Activated naive CD4-positive, alpha-beta T cell treated with anti-CD3 and anti-CD28 coated beads, Interleukin-2, amount 50 U/mL, for 72 hours (primary cell): ENCODE measurements at regions not wholly inside any gene's neighbourhood (a gene's known extent, or its start where the extent isn't known, plus 50 kb on each side); places are given as distances from the start of the nearest gene placed in this dataset.
"Not testable (repeated sequence)": the region's sequence is repeated elsewhere in the genome, so short reads cannot be mapped to it uniquely, and the experiment has no call there.

Source experiments
- ATAC-seq, 2 donors: fragments of 150-1000 bp; cut with Tn5 transposase; 2 replicates each; pipeline ENCODE4 v1.10.0; 2021; ENCODE audit warnings: mild to moderate bottlenecking in 2 of 2, moderate library complexity in 2 of 2
- DNase-seq, 2 donors: peaks; one replicate each; pipeline ENCODE4 v3.0.0; 2021 to 2022; ENCODE audit warnings: low spot score in 2 of 2
- H3K27ac Mint-ChIP-seq, 2 donors: one replicate each; pipeline ENCODE4 v1.8.0; 2022; ENCODE audit warnings: mild to moderate bottlenecking in 2 of 2, mixed read lengths in 2 of 2
- H3K36me3 Mint-ChIP-seq, 2 donors: one replicate each; pipeline ENCODE4 v1.8.0; 2022; ENCODE audit warnings: mixed read lengths in 2 of 2
- H3K9me3 Mint-ChIP-seq, 2 donors: one replicate each; pipeline ENCODE4 v1.8.0; 2022; ENCODE audit warnings: mixed read lengths in 2 of 2

DNA sequence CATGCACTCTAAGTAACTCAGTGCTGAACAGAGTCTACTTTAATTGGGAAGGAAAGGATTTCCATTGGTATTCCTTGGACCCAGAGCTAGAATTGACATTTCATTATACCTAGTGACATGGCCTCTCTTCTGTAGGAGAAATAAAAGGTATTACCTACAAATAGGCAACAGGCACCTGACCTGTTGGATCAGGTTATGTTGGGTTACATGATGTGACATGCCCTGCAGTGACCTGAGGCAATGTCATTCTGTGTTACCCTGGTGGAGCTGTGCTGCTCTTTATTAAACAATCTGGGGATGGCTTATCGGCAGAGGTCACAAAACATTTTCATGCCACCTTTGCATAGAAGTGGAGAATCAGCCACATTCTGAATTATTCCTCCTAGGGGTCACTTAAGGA is 427.7 kb downstream of the MDFIC start:
- ATAC-seq (no peak), DNase-seq (no peak)
- no peaks in the 10 kb centered on the region for H3K36me3 Mint-ChIP-seq
- no peaks in the 10 kb centered on the region for H3K9me3 Mint-ChIP-seq
- no peak overlapping the region for H3K27ac Mint-ChIP-seq

DNA sequence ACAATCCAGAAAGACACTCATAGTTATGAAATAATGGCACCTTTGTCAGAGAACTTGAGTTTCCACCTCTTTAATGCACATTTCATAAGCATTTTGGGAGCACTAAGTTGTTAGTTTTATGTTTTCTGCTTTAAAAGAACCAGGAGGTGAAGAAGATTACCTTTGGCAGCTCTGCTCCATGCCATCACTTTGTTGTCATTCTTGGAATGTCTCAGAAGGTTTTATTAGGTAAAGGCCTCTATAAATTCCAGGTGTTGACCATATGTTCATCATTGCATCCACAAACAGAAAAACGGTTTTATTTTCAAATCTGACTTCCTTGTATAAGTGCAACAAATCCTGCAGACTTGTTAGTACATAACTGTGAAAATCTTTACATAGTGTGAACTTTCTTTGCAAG is 424.8 kb downstream of the MDFIC start:
- Mint-ChIP-seq H3K27ac (no peak overlapping the region), H3K36me3 (no peaks in the 10 kb centered on the region), H3K9me3 (no peaks in the 10 kb centered on the region)
- DNase-seq (no peak), ATAC-seq (no peak)

DNA sequence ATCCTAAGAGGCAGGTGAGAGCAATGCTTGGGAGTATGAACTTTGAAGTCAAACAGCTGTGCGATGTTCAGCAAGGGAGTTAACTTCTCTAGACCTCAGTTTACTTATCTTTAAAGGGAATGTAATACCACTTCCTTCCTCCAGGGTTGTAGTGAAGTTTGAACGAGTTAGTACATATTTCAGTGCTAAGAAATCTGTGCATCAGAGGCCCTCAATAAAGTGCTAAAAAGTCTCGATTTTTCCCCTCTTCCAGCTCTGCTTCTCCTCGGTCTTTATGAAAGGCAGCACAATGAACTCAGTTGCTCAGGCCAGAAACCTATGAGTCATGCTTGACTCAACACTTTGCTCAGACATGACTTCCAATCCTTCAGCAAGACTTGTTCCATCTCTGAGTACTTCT is 418.9 kb downstream of the MDFIC start:
- DNase-seq (no peak), ATAC-seq (peak; percentile 16 to 48)
- no peaks in the 10 kb centered on the region for H3K9me3 Mint-ChIP-seq
- no peak overlapping the region for H3K27ac Mint-ChIP-seq
- H3K36me3 Mint-ChIP-seq = no peaks in the 10 kb centered on the region

DNA sequence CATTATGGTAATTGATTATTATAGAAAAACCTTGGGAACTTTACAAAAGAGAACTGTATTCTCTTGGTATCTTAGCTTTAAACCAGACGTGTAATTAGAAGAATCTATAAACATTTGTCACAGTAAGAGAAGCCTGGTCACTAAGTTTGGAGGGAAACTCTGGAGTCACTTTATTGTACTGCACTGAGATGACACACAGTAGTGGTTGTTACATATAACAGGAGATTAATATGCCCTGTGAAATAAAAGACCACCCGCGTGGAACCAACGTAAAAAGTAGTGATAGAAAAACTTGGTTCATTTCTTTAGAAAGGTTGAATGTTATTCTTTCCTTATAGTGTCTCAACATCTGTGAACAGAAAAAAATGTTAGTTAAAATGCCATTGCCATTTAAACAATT is 416.1 kb downstream of the MDFIC start:
- no peak overlapping the region for H3K27ac Mint-ChIP-seq
- DNase-seq = no peak
- H3K36me3 Mint-ChIP-seq = no peaks in the 10 kb centered on the region
- no peaks in the 10 kb centered on the region for H3K9me3 Mint-ChIP-seq
- no peak for ATAC-seq

DNA sequence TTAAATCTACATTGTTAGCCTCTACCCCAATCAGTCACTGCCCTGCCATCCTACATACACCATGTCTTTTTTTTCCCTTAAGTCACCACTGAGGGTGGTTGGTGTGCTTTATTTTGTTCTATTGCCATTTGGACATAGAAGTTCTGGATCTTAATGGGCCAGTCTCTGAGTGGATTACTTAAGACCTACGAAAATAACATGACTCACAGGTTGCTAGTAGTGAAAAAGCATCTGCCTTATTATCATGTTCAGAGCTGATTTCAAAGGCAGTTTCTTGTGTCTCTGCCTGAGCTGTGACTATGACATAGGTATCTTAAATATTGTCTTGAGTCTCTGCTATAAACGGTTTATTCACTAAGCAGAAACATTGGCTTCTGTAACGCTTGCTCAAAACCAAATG is 410.8 kb downstream of the MDFIC start:
- H3K9me3 Mint-ChIP-seq = no peaks in the 10 kb centered on the region
- DNase-seq = no peak
- no peak overlapping the region for H3K27ac Mint-ChIP-seq
- no peak for ATAC-seq
- H3K36me3 Mint-ChIP-seq = no peaks in the 10 kb centered on the region

DNA sequence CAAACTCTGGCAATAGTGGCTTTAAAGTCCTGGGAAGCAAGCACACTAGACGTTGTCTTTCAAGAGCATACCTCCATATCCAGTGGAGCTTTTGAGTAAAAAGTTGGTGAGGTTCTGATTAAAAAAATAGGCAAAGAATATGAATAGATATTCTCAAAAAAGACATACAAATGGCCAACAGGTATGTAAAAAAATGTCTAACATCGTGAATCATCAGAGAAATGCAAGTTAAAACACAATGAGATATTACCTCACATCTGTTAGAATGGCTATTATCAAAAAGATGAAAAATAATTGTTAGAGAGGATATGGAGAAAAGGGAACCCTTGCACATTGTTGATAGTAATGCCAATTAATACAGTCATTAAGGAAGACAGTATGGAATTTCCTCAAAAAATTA is 407.1 kb downstream of the MDFIC start:
- DNase-seq (no peak), ATAC-seq (no peak)
- no peak overlapping the region for H3K27ac Mint-ChIP-seq
- no peaks in the 10 kb centered on the region for H3K9me3 Mint-ChIP-seq
- H3K36me3 Mint-ChIP-seq = no peaks in the 10 kb centered on the region

DNA sequence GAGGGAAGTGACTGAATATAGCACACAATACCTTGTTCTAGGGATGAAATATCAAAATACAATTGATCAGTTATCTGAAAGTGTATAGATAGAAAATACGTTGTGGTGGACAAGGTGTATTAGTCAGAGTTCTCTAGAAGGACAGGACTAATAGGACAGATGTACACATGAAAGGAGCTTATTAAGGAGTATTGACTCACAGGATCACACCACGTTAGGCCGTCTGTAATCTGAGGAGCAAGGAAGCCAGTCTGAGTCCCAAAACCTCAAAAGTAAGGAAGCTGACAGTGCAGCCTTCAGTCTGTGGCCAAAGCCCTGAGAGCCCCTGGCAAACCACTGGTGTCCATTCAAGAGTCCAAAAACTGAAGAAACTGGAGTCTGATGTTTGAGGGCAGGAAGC is 406.1 kb downstream of the MDFIC start:
- DNase-seq (no peak), ATAC-seq (no peak)
- no peaks in the 10 kb centered on the region for H3K36me3 Mint-ChIP-seq
- no peaks in the 10 kb centered on the region for H3K9me3 Mint-ChIP-seq
- no peak overlapping the region for H3K27ac Mint-ChIP-seq

DNA sequence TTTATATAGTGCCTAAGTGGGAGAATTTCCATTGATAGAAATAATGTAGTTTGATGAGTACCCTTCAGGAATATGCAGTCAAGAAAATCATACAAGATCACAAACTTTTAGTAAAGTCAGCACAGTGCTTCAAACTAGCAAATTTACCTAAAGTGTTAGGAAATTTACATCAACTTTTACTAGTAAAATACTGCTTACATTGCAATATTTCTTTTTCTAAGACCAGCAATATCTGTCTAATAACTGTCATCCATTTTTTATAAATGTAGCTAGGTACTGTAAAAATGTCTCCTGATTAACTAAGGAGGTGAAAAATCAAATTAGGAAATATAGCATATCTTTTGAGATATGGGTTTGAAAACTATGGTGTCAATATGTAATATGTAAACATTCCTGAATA is 405.4 kb downstream of the MDFIC start:
- Mint-ChIP-seq H3K36me3 (no peaks in the 10 kb centered on the region), H3K9me3 (no peaks in the 10 kb centered on the region)

DNA sequence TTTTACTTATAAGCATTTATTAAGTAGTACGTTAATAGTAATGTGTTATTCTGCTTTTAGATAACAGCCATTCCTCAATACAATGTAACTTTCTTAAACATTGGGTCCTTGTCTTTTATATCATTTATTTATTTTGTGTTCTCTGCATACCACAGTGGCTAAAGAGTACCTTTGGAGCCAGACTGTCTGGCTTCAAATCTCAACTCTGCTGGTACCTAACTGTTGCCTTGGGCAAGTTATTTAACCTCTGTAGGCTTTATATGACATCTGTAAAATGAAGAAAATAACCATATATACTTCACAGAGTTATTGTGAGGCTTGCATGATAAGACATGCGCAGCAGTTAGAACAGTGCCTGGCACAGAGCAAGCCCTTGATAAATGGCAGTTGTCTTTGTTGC is 397.6 kb downstream of the MDFIC start:
- Mint-ChIP-seq H3K36me3 (no peaks in the 10 kb centered on the region), H3K27ac (no peak overlapping the region), H3K9me3 (no peaks in the 10 kb centered on the region)
- ATAC-seq (no peak), DNase-seq (no peak)

More for the DNA sequence above, 405.4 kb downstream of the MDFIC start:
- DNase-seq (no peak), ATAC-seq (no peak)
- no peak overlapping the region for H3K27ac Mint-ChIP-seq

DNA sequence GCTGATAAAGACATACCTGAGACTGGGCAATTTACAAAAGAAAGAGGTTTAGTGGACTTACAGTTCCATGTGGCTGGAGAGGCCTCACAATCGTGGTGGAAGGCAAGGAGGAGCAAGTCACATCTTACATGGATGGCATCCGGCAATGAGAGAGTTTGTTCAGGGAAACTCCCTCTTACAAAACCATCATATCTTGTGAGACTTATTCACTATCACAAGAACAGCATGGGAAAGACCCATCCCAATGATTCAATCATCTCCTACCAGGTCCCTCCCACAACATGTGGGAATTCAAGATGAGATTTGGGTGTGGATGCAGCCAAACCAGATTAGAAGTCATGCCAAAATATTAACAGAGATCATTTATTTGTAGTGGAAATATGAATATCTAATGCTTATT is 388.4 kb downstream of the MDFIC start:
- H3K36me3 Mint-ChIP-seq, H3K27ac Mint-ChIP-seq, DNase-seq, H3K9me3 Mint-ChIP-seq, ATAC-seq: not testable (repeated sequence)

DNA sequence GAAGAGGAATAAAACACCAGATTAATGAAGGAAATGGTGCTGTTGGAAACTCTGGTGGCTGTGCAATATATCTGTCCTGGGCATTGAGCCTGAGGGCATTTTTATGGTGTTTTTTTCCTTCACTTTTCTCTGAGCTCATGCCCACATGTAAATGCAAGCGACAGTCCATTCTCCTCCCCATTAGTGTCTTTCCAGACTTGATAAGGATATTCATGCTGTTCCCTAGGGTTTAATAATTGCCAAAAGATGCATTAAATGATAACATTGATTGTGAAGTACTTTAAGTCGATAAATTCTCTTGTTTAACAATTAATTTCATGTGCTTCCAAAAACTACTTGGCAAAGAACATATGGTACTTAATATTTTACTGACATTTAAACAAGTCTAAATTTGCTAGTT is 384.7 kb downstream of the MDFIC start:
- H3K9me3 Mint-ChIP-seq = no peaks in the 10 kb centered on the region
- H3K27ac Mint-ChIP-seq = no peak overlapping the region
- no peak for DNase-seq
- H3K36me3 Mint-ChIP-seq = no peaks in the 10 kb centered on the region
- ATAC-seq = no peak

DNA sequence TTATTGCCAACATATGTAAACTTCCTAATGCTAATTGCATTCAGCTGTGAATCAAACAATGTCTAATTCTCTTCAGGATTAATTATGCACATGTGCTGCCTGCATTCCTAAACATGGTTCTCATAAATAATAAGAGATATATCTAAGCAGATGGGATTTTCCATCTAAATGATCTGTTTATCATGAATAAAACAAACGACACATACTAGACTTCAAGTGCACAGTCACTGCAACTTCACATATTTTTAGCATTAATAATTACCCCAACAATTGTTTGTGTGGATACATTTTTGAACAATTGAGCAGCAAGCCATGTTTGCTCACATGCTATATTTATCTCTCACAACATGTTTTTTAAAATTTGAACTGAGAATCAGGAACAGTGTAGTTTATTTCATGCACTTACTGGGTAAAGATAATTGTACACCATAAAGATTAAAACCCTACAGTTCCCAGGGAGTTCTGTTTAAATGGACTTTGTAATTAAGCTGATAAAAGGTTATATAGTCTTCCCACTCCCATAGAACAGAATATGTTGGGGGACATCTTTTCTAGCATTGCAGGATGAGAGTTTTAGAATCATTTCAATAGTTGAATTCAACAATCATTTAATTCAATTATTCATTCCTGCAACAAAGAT is 378.5 kb downstream of the MDFIC start:
- no peak overlapping the region for H3K27ac Mint-ChIP-seq
- no peak for ATAC-seq

DNA sequence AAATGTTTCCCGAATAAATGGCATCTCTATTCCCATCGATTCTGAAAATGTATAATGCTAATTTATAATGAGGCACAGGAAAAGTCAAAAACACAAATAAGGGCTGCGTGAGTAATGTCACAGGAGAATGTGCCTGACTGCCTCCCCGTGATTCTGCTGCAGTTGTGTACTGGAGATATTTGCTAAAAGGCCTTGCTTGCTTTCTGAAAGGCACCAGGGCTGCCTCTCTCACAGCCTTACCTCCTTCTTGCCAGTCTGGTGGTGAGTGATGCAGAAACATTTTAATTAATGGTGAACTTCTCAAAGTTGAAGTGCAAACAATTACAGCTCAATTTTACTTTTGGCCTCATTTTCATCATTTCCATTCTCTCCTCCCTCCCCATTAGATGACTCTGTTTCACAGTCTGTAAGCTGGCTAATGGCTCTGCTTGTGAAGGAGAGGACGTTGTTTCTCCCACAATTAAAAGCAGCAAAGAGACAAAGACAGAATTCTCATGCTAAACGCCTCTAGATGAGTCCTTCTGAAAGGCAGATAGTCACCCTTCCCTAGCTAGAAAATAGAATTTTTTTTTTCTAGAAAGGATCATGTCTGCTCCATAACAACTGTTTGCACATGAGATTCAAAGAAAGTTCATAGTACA is 377.6 kb downstream of the MDFIC start:
- DNase-seq (no peak), ATAC-seq (no peak)
- H3K9me3 Mint-ChIP-seq = no peaks in the 10 kb centered on the region
- no peaks in the 10 kb centered on the region for H3K36me3 Mint-ChIP-seq
- H3K27ac Mint-ChIP-seq = no peak overlapping the region

More for the DNA sequence above, 378.5 kb downstream of the MDFIC start:
- DNase-seq = no peak
- H3K9me3 Mint-ChIP-seq = no peaks in the 10 kb centered on the region
- H3K36me3 Mint-ChIP-seq = no peaks in the 10 kb centered on the region

DNA sequence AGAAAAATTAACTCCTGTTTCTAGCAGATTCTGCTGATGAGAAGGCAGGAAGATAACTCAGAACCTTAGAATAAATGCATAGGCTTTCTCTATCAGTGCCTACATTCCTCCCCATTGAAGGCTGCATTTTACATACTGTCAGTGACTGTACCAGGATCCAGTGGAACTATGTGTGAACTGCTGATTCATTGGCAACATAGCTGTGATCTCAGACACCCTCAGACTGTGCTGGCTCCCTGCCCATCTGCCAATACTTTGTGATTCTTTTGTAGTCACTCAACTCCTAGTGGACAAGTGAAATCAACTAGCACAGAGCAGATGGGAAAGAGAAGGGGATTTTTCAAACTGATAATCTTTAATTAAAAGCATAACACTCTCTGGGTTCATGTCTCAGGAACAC is 375.8 kb downstream of the MDFIC start:
- no peaks in the 10 kb centered on the region for H3K36me3 Mint-ChIP-seq
- no peak for DNase-seq
- no peak overlapping the region for H3K27ac Mint-ChIP-seq
- H3K9me3 Mint-ChIP-seq = no peaks in the 10 kb centered on the region
- ATAC-seq = no peak

DNA sequence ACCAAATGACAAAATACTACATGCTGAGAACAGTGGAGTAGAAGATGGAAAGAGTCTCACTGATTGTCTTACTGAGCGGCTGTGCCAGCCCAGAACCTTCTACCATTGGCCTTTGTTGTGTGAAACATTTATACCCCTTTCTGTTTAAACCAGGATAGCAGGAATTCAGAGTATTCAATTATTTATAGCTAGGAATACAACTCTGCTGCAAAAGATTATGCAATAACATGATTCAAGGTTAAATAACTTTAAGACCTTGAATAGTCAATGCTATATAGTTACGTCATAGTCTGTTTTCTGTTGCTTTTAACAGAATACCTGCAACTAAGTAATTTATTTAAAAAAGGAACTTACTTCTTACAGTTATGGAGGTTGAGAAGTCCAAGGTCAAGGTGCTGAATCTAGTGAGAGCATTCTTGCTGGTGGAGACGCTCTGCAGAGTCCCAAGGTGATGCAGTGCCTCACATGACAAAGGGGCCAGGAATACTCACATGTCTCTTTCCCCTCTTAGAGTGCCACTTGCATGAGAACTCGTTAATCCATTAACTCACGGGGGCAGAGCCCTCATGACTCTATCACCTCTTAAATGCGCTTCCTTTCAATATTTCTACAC is 371.8 kb downstream of the MDFIC start:
- no peak overlapping the region for H3K27ac Mint-ChIP-seq

DNA sequence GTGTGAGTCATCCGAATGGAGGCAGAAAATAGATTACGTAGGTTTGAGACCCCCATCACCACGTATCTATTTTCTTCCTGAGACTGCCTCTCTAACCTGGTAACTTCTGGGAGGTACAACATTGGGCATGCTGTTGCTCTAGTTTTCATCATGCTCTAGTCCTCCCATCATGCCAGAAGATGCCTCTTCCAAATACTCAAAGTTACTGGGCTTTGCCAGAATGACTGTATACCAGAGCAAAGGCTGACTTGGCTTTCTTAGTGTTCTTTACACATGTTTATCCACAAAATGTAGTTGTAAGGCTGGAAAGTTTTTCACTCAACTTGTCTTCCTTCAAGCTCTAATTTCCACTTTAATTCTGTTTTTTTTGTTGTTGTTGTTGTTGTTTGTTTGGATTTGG is 370.5 kb downstream of the MDFIC start:
- no peak overlapping the region for H3K27ac Mint-ChIP-seq
- ATAC-seq (no peak), DNase-seq (no peak)
- H3K9me3 Mint-ChIP-seq = no peaks in the 10 kb centered on the region
- H3K36me3 Mint-ChIP-seq = no peaks in the 10 kb centered on the region

More for the DNA sequence above, 371.8 kb downstream of the MDFIC start:
- ATAC-seq (no peak), DNase-seq (no peak)
- Mint-ChIP-seq H3K36me3 (no peaks in the 10 kb centered on the region), H3K9me3 (no peaks in the 10 kb centered on the region)

DNA sequence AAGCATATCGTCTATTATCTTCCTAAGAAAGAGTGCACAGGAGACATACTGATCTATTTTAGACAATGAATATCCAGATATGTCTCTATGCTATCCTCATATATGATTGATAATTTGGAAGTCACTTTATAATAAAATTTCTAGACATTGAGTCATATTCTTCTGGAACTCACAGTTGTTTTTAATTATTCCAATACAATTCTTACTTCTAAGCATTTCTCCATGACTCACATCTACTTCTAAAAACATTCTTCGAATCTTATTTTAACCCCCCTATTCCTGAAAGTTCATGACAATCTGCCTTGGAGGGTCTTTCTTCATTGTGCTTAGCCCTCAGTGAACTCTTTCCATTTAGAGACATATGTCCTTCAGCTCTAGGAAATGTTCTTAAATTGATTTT is 368.1 kb downstream of the MDFIC start:
- ATAC-seq = no peak
- H3K36me3 Mint-ChIP-seq = no peaks in the 10 kb centered on the region
- H3K9me3 Mint-ChIP-seq = no peaks in the 10 kb centered on the region
- DNase-seq = no peak
- H3K27ac Mint-ChIP-seq = no peak overlapping the region

DNA sequence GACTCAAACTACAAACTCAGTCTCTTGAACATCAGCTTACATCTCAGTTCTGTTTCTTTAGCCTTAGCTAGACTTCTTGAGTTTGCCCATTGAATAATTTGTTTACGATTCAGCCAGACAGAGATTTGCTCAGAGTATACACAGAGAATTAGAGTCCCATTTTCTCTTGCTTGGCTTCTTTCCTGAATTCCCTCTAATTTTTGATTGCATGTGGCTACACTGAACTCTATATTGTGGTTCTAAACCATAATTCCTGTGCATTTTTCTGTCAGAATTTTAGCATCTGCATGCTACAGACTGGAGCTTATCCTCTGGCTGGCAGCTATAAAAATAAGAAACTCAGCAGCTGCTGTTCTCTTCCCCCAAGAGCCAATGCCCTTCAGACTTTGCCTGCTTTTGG is 354.9 kb downstream of the MDFIC start:
- ATAC-seq (no peak), DNase-seq (no peak)
- H3K9me3 Mint-ChIP-seq = no peaks in the 10 kb centered on the region
- H3K27ac Mint-ChIP-seq = no peak overlapping the region
- H3K36me3 Mint-ChIP-seq = no peaks in the 10 kb centered on the region
